GM21526 (cell line): ENCODE measurements at regions not wholly inside any gene's neighbourhood (a gene's known extent, or its start where the extent isn't known, plus 50 kb on each side); places are given as distances from the start of the nearest gene placed in this dataset.

Experiments used
- ATAC-seq: cut with Tn5 transposase; IDR thresholded peaks from one replicate; pipeline ENCODE4 v1.9.1; 2021; ENCODE audit warnings: moderate library complexity; ENCODE audit not compliant: unreplicated experiment, low FRiP score

DNA sequence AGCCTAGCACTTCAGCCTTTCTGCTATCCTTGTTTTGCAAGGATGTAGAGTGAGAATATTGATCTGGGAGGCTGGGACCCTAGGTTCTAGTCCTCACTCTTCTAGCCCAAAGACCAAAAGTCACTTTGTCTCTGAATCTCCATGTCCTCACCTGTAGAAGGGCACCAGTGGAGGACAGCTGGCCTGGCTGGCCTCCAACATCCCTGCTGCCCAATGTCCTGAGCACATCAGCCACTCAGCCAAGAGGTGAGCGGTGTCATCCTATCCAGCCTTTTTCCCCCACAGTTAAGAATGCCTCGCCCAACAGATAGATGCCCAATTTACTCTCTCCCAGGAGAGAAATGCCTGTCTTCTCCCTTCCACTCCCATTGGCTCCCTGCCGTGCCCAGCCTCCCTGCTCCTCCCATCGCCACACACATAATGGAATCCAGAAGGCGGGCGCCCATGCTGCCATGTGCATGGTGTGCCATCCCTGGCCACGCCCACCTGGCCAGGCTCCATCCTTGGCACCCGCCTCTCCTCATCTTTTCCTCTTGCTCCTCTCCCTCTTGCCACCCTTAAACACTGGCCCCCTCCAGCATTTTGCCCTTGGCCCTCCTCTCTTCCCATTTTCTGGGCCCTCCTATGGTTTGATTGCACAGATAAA, 157.3 kb upstream of the SDK2 start:
- ATAC-seq, result no peak

DNA sequence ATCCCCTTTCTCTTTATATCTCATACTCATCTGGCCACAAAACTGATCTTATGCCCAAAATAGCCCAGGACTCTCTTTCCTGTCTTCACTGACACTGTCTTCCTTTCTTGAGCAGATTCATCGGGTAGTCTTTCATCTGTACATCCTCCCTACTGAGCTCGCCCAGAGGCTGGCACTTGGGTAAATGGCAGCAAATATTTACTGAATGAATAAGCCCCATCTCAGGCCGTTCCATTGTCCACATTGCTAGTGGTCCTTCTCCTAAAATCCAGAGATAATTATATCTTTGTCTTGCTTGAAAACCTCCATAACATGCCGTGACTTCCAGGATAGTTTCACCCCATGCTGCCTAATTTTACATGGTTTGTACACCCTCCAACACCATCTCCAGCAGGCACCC, 158.1 kb upstream of the SDK2 start:
- no peak for ATAC-seq

DNA sequence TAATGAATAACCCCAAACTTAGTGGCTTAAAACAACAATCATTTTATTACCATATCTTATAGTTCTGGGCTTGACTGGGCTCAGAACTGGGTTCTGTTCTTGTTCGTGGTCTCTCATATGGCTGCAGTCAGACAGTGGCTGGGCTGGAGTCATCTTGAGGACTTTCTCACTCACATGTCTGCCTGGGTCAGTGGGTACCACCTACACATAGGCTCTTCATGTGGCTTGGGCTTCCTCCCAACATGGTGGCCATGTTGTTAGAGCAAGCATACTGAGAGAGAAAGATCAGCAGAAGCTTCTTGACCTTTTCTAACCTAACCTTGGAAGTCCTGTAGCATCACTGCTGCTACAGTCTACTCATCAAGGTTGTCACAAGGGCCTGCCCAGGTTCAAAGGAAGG, 158.6 kb upstream of the SDK2 start:
- no peak for ATAC-seq

DNA sequence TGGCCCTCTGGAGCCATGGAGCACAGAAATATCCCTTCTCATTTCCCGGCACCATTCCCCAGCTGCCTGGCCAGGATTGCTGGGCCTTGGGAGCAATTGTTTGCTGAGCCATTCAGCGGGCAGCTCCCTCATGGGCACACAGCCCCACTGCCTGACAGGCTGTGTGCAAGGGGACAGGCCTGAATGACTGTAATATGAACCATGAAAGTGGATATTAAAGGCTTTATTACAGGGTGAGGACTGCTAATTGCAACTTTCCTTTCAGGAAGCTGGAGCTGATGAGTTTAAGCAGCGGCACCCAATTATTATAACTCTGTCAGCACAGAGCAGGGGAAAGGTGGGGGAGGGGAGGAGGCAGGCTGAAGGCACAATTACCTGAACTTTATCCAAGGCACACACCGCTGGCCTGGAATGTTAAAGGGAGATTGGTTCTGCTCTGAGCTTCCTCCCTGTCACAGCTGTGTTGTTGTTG, 159.8 kb upstream of the SDK2 start:
- no peak for ATAC-seq

DNA sequence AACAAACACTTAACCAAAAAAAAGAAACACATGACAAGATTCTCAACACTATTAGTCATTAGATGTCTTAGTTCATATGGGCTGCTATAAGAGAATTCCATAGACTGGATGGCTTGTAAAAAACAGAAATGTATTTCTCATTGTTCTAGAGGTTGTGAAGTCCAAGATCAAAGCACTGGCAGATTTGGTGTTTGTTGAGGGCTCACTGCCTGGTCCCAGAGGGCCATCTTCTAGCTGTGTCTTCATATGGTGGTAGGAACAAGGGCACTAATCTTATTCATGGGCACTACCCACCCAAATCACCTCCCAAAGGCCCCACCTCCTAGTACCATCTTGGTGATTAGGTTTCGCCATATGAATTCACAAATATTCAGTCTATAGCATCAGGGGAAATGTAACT, 162.5 kb upstream of the SDK2 start:
- ATAC-seq, result no peak

DNA sequence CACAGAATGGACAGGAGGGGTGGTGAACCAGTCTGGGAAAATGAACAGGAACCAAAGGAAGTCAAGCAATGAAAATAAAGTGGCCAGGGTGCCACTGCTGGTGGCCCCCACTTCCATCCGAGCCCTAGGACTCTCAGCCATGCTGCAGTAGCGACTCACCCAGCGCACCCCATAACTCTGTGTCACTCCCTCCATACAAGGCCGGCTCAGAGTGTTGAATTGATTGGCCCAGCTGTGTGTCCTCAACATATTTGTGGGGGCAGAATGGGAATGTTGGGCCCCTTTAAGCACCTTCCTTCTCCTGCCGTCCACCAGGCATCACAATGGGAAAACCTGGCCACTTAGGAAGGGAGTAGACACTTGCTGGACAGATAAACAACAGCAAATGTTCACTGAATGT, 169.0 kb upstream of the SDK2 start:
- no peak for ATAC-seq

DNA sequence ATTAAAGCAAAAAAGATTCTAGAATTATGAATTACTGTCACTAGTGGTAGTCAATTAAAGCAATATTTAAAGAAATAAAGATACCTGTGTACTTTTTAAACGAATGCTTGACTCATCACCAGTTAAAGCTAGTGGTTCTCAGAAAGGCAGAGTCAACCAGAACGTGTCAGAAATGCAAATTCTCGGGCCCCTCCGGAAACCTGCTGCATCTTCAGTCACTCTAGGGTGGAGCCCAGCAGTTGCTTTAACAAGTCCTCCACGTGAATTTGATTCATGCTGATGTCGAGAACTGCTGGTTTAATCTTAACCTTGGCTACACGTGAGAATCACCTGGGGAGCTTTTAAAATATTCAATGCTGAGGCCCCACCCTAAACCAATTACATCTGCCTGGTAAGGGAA, 169.8 kb upstream of the SDK2 start:
- ATAC-seq, result no peak

DNA sequence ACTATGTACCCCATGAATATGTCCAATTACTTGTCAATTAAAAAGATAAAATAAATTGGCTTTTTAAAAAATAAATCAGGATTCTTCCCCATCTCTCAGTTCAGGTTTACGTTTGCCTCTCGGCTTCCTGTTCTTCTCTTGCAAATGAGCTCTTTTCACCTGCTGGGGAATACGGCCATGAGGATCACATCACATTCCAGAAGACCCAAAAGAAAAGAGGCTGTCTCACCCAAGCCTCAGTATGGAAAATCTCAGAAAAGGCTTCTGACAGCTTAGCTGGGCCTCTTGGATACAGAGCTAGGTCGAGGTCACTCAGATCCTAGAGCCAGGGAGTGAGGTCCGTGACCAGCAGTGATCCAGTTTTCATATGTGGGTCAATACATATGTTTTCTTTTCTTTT, 171.2 kb upstream of the SDK2 start:
- ATAC-seq, result no peak

DNA sequence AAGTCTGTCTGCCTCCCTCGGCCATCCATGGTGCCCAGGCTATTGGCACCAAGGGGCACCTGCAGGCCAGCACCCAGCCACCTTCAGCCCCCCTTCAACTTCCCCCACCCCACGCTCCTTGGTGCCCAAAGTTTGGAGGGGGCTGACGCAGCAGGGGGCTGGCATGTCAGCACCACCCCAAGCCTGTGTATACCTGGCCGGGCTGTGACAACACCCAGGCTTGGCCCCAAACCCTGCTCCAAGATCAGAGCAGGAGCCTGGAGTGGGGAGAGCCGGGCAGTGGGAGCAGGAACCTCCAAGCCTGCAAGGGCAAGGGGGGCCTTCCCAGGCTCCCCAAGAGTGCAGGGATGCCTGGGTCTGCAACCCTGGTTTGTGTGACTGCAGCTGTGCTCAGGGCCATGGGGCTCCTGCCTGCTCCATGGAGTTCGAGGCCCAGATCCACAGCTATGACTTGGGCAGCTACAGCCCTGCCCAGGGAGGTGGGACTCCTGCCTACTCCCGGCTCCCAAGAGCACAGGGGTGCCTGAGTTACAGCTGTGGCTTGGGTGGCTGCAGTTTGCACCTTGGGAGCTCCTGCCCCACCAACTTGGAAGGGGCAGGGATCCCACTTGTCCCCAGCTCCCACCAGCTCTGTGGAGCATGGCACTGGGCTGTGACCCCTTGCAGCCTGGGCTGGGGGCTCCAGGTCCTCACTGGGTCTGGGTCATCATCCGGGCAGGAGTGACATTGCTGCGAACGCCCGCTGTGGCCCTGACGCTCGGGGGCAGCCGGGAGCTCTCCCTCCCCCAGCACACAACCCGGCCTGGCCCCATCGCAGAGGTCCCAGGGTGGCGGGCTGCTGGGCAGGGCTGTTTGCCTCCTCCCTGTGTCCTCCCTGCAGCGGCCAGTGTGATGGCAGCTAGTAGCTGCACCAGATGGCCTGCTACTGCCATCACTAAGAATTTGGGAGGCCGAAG, 175.5 kb upstream of the SDK2 start:
- no peak for ATAC-seq

DNA sequence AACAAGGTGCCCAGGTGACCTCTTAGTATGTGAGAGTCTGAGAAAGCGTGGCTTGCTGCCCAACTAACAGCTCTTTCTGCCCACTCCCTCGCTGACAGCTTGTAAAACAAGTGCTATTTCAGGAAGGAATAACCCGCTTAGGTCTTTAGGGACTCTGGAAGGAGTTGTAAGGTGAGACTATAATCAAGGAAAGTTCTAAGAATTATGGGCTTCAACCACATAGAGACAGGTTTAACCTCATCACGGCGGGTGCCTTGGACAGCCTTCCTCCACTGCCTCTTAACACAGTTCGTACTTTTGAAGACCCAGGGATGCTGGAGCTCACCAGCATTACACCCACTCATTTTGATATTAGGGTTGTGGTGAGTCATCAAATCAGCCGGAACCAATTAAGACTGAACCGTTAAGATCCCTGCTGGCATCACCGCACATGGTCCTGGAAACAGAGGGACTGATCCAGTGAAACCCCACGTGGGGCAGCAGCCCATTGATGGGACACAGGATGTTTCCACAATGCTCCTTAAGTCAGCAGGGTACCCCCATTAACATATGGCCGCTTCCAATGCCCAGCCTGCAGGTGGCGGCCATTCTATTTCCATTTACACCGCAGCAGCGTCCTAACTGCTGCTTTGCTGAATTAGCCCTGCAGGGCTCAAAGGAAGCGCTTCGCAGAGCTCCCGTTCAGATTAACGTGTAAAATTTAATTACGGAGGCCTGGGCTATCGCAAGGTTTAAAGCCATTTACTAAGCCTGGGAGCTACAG, 176.6 kb upstream of the SDK2 start:
- no peak for ATAC-seq

DNA sequence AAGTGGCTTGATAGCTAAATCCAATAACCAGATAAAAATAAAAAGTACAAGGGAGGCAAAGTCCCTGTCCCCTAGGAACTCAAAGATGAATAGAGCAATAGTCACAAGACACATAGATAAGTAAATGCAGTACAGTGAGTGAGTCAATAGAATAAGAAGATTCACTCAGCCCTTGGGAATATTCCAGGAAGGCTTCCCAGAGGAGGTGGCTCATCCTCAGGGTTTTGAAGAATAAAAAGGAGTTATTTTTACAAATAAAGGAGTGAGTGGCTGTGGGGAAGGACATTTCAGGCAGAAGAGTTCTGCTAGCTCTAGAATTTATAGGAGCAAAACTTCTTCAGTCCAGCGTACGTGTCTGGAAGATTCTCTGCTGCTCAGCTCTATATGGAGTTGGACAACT, 177.4 kb upstream of the SDK2 start:
- no peak for ATAC-seq

DNA sequence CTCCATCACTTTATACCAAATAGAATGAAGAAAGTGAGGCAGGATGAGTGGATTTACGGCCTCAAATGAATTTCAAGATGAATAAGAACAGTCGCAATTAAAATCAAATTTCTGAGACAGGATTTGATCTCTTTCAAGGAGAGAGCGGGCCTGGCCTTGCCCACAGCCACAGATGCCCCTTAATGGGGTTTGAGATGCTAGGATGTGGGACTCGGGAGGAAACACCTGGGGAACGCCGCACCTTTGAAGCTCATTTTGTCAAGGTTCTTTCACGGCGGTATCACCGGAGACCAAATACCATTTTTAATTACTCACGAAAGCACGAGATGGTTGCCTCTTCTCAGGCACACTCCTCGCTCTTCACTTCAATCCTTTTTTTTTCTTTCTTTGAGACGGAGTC, 178.1 kb upstream of the SDK2 start:
- ATAC-seq, result no peak

DNA sequence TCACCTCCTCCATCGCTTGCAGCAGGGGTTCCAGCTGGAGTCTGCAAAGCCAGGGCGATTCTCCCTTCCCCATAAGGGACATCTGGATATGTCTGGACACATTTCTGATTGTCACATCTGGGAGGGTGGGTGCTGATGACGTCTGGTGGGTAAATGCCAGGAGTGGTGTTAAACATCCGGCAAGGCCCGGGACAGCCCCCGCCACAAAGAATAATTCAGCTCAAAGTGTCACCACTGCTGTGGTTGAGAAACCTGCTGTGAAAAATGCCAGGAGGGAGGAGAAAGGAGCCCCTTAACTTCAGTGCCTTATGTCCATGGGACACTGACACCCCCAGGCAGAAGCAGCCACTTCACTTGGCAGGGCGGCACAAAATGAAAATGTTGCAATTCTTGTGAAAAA, 179.4 kb upstream of the SDK2 start:
- no peak for ATAC-seq

DNA sequence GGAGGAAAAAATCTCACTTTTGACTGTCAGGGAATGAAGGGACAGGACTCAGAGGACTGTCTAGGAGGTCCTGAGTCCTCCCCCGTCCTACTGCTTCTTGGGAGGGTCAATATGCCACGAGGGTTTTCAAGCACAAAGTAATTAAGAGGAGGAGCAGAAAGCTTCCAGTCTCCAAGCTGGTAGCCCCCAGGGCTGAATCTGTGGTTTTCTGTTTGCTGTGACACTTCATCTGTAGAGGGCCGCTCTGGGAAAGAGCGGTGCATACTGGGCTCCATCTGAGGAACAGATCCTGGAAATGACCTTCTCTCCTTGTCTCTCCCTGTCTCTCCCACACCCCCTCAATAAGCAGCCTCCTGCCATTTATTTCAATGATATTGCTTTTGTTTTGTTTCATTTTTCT, 180.1 kb upstream of the SDK2 start:
- no peak for ATAC-seq

DNA sequence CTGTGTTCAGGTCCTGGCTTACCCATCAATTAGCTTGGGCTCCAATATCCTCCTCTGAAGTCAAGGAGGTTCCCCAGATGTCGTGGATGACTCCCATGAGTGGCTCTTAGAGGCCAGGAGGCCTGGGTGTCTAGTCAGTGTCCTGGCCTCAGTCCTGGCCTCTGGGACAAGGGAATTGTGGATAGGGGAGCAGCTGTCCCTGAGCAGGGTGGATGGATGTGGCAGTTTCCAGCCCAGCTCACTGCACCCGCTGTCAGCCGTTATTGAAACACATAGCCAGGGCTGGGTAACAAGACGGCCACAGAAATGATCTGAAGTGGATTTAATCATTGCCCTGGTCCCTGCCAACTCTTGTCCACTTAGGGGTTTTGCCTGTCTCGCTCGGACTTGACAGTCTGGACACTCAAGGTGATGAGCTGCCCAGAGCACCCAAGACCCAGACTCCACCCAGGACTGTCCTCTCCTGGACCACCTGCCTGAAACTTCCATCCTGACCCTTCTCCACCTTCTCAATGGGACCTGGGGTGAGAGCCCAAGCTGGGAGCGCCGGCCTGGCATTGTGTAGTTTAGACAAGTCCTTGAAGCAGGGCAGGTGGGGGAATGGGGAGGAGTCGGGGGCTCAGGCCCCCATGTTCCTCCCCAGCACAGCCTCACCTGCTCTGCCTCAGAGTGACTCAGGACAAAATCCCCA, 182.1 kb upstream of the SDK2 start:
- ATAC-seq, result no peak

DNA sequence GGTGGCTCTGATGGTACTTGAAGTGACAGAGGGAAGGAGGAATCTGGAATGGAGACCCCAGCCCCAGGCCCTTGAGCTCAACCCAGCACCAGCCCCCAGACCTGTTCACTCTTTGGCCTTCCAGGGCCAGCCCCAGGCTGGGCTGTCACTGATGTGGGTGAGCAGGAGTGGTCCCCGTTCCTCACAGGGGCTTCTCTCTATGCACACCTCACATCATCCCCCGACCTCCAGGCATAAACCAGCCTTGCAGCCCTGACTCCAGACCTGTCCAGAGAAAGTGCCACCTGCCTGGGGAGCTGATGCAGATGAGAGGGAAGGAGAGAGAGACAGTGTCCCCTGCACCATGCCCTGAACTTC, 182.6 kb upstream of the SDK2 start:
- ATAC-seq, result no peak

DNA sequence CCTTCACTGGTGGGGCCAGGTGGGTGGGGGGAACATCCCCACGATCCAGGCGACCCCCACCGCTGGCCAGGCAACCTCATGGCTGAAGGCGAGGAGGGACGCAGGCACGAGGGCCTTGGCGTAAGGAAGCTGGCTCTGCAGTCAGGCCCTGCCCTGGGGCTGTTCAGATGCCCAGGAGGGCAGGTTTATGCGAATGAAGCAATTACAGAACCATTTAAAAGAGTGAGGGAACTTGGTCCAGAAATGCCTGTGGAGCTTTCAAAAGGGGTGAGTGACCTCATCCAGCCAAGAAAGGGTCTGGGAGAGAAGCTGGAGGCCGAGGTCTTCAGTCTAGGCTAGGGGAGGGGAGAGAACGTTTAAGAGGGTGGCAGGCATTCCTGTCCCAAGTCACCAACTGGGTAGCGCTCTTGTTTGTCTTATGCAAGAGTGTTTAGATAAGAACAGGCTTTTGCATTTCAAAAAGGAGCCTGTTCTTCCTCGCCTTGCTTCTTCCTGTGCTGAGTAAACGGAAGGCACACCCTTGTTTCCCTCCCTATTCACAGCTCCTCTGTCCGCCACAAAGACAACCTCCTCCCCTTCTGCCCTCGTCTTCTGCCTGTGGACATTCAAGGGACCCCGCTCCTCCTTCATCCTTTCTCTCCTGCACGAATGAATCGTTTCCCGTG, 183.5 kb upstream of the SDK2 start:
- ATAC-seq, result no peak

DNA sequence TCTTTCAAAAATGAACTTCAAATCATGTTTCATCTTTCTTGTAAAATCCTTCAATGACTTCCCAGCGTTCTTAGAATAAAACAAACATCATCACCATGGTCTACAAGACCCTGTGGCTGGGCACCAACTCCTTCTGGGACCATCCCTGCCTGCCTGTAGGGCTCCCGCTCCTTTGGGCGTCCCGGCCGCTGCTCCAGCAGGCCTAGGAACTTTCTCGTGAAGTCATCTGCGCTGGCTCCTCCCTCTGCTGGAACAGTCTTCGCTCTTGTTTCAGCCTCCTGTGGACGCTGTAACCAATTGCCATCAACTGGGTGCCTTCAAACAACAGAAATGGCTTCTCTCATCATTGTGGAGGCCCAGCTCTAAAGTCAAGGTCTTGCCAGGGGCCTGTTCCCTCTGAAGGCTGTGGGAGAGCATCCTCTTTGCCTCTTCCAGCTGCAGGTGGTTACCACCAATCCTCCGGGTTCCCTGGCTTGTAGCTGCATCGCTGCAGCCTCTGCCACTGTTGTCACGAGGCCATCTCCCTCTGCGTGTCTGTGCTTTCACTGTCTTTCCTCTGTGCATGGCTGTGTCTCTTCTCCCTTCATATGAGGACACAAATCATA, 185.5 kb upstream of the SDK2 start:
- no peak for ATAC-seq

DNA sequence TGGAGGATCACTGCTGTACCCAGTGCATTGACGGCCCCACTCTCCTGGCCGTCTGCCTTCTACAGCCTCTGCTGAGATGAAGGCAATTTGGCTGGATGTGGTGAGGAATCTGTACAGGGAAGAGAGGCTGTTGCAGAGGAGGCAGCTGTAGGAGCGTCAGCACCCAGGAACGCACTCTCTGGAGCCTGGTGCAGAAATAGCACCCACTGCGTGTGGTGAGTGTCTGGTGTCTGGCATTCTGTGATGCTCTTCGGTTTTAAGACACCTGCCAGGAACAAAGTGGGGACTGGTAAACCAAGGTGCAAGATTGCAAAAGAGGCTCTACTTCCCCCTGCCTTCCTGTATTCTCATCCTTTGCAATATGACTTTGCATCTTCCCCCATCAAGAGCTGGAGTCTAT, 187.5 kb upstream of the SDK2 start:
- no peak for ATAC-seq
